ENCODE measurements at regions not wholly inside any gene's neighbourhood (a gene's known extent, or its start where the extent isn't known, plus 50 kb on each side); places are given as distances from the start of the nearest gene placed in this dataset.

DNA sequence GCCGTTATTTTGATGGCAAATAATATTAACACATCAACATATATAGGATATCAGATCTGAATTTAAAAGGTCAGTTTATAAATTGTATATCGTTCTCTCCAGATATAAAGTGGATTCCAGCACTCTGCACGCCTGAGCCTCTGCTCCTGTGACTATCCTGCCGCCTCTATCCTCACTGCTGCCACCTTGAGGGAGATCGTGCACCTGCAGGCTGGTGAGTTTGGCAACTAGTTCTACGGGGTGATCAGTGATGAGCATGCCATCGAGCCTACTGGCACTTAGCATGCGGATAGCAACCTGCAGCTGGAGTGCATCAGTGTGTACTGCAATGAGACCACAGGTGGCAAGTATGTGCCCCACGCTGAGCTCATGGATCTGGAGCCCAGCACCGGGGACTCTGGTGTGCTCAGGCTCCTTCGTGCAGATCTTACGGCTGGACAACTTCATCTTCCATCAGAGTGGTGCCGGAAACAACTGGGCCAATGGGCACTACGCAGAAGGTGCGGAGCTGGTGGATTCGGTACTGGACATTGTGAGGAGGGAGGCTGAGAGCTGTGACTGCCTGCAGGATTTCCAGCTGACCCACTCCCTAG, 84.9 kb downstream of the FBXO5 start:
- Histone ChIP-seq H3K36me3 (ENCODE audit: control insufficient read depth in 2 of 3, insufficient read depth in 3 of 3, low read length in 3 of 3) (no peaks in the 10 kb centered on the region), H3K27ac (ENCODE audit: low read depth, low read length) (no peak overlapping the region), H3K4me1 (ENCODE audit: control insufficient read depth in 2 of 2, insufficient read depth in 2 of 2, low read length in 2 of 2) (no peaks in the 10 kb centered on the region), H3K4me3 (ENCODE audit: low read length) (no peak overlapping the region), H3K27me3 (ENCODE audit: control insufficient read depth in 2 of 2, insufficient read depth in 2 of 2, low read length in 2 of 2) (no peaks in the 10 kb centered on the region), H3K9me3 (ENCODE audit: control insufficient read depth in 2 of 3, low read length in 3 of 3) (no peaks in the 10 kb centered on the region)
- Mint-ChIP-seq H3K36me3 (no peaks in the 10 kb centered on the region), H3K27me3 (peaks cover 26 to 45% (median 32%) of the 10 kb centered on the region in 5 donors), H3K27ac (no peak overlapping the region), H3K9me3 (no peaks in the 10 kb centered on the region), H3K4me1 (peaks cover 0 to 5% (median 0%) of the 10 kb centered on the region in 7 donors), H3K4me3 (no peak overlapping the region)
- DNase-seq, result peak in 8 of 9 donors; percentile 23 to 67 (median 42)
- ChIA-PET POLR2A (no interaction called here), CTCF (interaction anchor here (0.8 to 1.2 kb wide), 3 partner anchors 11 to 50 kb away, joined by 3 read pairs; no protein-coding TSS in a partner anchor)
- peak; percentile 83 for ATAC-seq
- intact Hi-C loops (cut with micrococcal nuclease), result loop anchor here (2.0 to 5.0 kb wide), 2 partner anchors 36 to 1207 kb away; no protein-coding TSS in a partner anchor

DNA sequence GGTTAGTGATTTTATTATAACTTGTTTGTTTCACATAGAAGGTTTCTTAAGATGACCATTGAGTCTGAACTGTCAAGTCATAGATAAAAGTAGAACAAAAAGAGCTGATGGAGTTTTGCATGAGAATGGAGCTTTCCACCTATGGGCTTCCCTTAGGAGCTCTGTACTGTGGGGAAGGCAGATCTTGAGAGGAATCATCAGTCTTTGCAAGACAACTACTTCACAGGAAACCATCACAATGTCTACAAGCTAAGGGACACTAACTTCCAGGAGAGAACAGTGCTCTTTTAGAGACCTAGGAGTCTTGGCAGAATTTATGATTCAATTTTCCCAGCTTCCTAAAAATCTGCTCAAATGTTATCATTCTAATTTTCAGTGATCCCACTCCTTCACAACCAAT, 78.2 kb downstream of the FBXO5 start:
- ChIA-PET CTCF (no interaction called here), POLR2A (no interaction called here)
- Histone ChIP-seq H3K36me3 (ENCODE audit: control insufficient read depth in 2 of 3, insufficient read depth in 3 of 3, low read length in 3 of 3) (no peaks in the 10 kb centered on the region), H3K27ac (ENCODE audit: low read depth, low read length) (no peak overlapping the region), H3K9me3 (ENCODE audit: control insufficient read depth in 2 of 3, low read length in 3 of 3) (no peaks in the 10 kb centered on the region), H3K4me3 (ENCODE audit: low read length) (no peak overlapping the region), H3K27me3 (ENCODE audit: control insufficient read depth in 2 of 2, insufficient read depth in 2 of 2, low read length in 2 of 2) (no peaks in the 10 kb centered on the region), H3K4me1 (ENCODE audit: control insufficient read depth in 2 of 2, insufficient read depth in 2 of 2, low read length in 2 of 2) (no peaks in the 10 kb centered on the region)
- Mint-ChIP-seq H3K4me3 (no peak overlapping the region), H3K36me3 (no peaks in the 10 kb centered on the region), H3K9me3 (peaks cover 0 to 5% (median 0%) of the 10 kb centered on the region in 11 donors), H3K27ac (no peak overlapping the region), H3K27me3 (peaks cover 7 to 35% (median 12%) of the 10 kb centered on the region in 5 donors), H3K4me1 (no peaks in the 10 kb centered on the region)
- intact Hi-C loops (cut with micrococcal nuclease), result no loop called here
- ATAC-seq (no peak), DNase-seq (no peak)

DNA sequence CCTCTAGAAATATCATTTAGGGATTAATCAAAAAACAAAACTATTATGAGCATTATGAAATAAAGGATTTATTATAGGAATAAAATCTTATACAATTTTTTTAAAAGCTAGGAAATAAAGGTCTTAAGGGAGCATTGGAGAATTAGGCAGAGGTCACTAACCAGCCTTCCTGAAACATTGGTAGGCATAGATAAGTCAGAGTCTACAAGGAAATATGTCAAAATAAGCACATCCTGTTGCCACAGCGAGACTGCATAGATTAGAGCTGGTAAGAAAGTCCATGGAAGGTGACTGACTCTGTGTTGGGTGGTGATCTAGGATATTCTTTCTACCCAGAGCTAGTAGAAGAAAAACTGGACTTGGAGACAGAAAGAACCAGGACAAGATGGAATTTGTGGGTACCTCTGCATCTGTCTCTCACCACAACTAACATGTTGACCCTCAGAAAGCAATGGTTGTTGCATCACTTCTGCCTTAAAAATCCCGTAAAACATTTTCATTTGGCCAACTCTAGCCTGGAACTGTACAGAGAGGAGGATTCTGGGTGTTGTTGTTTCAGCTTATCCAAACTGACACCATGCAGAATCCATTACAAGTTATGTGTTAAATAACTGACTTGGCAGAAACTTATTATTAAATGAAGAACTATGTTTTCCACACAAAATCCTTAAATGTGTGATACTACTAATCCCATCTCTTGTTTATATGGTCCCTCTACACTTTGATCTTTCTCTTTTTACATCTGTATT, 77.1 kb downstream of the FBXO5 start:
- peaks cover 8 to 26% (median 12%) of the 10 kb centered on the region in 5 donors for H3K27me3 Mint-ChIP-seq
- Histone ChIP-seq H3K9me3 (ENCODE audit: control insufficient read depth in 2 of 3, low read length in 3 of 3) (no peaks in the 10 kb centered on the region), H3K4me1 (ENCODE audit: control insufficient read depth in 2 of 2, insufficient read depth in 2 of 2, low read length in 2 of 2) (no peaks in the 10 kb centered on the region), H3K27ac (ENCODE audit: low read depth, low read length) (no peak overlapping the region), H3K27me3 (ENCODE audit: control insufficient read depth in 2 of 2, insufficient read depth in 2 of 2, low read length in 2 of 2) (no peaks in the 10 kb centered on the region), H3K36me3 (ENCODE audit: control insufficient read depth in 2 of 3, insufficient read depth in 3 of 3, low read length in 3 of 3) (no peaks in the 10 kb centered on the region), H3K4me3 (ENCODE audit: low read length) (no peak overlapping the region)
- ChIA-PET POLR2A (no interaction called here), CTCF (no interaction called here)
- DNase-seq (no peak), ATAC-seq (no peak)
- intact Hi-C loops (cut with micrococcal nuclease), result no loop called here
- peaks cover 0 to 5% (median 0%) of the 10 kb centered on the region in 11 donors for H3K9me3 Mint-ChIP-seq
- no peaks in the 10 kb centered on the region for H3K4me1 Mint-ChIP-seq
- no peak overlapping the region for H3K4me3 Mint-ChIP-seq
- no peak overlapping the region for H3K27ac Mint-ChIP-seq
- no peaks in the 10 kb centered on the region for H3K36me3 Mint-ChIP-seq

DNA sequence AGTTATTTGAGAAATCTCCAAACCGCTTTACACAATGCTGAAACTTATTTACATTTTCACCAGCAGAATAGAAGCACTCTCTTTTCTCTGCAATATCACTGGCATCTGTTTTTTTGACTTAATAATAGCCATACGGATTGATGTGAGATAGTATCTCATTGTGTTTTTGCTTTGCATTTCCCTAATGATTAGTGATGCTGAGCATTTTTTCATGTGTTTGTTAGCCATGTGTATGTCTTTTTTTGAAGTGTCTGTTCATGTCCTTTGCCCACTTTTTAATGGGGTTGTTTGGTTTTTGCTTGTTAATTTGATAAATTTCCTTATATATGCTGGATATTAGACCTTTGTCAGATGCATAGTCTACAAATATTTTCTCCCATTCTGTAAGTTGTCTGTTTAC, 73.6 kb downstream of the FBXO5 start:
- ATAC-seq, result no peak
- H3K4me3 ChIP-seq (ENCODE audit: low read length), result no peak overlapping the region
- Mint-ChIP-seq H3K36me3 (peaks cover 0 to 6% (median 0%) of the 10 kb centered on the region in 5 donors), H3K4me3 (no peak overlapping the region), H3K4me1 (no peaks in the 10 kb centered on the region), H3K9me3 (peaks cover 0 to 19% (median 10%) of the 10 kb centered on the region in 11 donors), H3K27me3 (peaks cover 1 to 45% (median 26%) of the 10 kb centered on the region in 5 donors), H3K27ac (no peak overlapping the region)
- DNase-seq, result no peak
- ChIA-PET POLR2A (no interaction called here), CTCF (interaction anchor here (1.3 kb wide), 1 partner anchor 11 kb away, joined by 3 read pairs; no protein-coding TSS in a partner anchor)
- no peak overlapping the region for H3K27ac ChIP-seq (ENCODE audit: low read depth, low read length)
- H3K36me3 ChIP-seq (ENCODE audit: control insufficient read depth in 2 of 3, insufficient read depth in 3 of 3, low read length in 3 of 3), result no peaks in the 10 kb centered on the region
- intact Hi-C loops (cut with micrococcal nuclease), result no loop called here
- peaks cover 0 to 3% (median 0%) of the 10 kb centered on the region in 3 experiments for H3K9me3 ChIP-seq (ENCODE audit: control insufficient read depth in 2 of 3, low read length in 3 of 3)
- no peaks in the 10 kb centered on the region for H3K27me3 ChIP-seq (ENCODE audit: control insufficient read depth in 2 of 2, insufficient read depth in 2 of 2, low read length in 2 of 2)
- no peaks in the 10 kb centered on the region for H3K4me1 ChIP-seq (ENCODE audit: control insufficient read depth in 2 of 2, insufficient read depth in 2 of 2, low read length in 2 of 2)

DNA sequence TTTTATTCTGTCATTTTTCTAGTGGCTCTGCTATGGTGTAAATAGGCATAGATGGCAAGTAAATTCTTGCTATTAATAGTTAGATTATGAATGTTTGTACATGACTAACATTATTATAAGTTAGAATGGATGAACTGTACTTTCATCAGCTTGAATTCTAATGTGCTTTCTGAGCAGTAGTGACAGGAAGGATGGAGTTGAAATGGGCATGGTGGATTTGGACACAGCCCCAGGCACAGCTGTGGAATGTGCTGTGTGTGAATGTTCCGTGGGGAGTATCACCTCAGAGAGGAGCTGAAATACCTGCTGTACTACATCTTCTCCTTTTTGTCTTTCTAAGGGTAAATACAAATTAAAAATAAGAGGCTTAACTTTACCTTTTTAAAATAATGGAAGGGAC, 66.8 kb downstream of the FBXO5 start:
- Histone ChIP-seq H3K4me3 (ENCODE audit: low read length) (no peak overlapping the region), H3K4me1 (ENCODE audit: control insufficient read depth in 2 of 2, insufficient read depth in 2 of 2, low read length in 2 of 2) (no peaks in the 10 kb centered on the region), H3K27me3 (ENCODE audit: control insufficient read depth in 2 of 2, insufficient read depth in 2 of 2, low read length in 2 of 2) (no peaks in the 10 kb centered on the region), H3K36me3 (ENCODE audit: control insufficient read depth in 2 of 3, insufficient read depth in 3 of 3, low read length in 3 of 3) (no peaks in the 10 kb centered on the region), H3K9me3 (ENCODE audit: control insufficient read depth in 2 of 3, low read length in 3 of 3) (peaks cover 0 to 3% (median 0%) of the 10 kb centered on the region in 3 experiments), H3K27ac (ENCODE audit: low read depth, low read length) (no peak overlapping the region)
- no peak for ATAC-seq
- H3K27me3 Mint-ChIP-seq, result peaks cover 0 to 60% (median 44%) of the 10 kb centered on the region in 5 donors
- H3K4me3 Mint-ChIP-seq, result no peak overlapping the region
- CTCF ChIA-PET, result no interaction called here
- H3K36me3 Mint-ChIP-seq, result peaks cover 0 to 6% (median 0%) of the 10 kb centered on the region in 5 donors
- H3K27ac Mint-ChIP-seq, result no peak overlapping the region
- peaks cover 0 to 26% (median 13%) of the 10 kb centered on the region in 11 donors for H3K9me3 Mint-ChIP-seq
- intact Hi-C loops (cut with micrococcal nuclease), result no loop called here
- no peak for DNase-seq
- POLR2A ChIA-PET, result no interaction called here
- no peaks in the 10 kb centered on the region for H3K4me1 Mint-ChIP-seq

DNA sequence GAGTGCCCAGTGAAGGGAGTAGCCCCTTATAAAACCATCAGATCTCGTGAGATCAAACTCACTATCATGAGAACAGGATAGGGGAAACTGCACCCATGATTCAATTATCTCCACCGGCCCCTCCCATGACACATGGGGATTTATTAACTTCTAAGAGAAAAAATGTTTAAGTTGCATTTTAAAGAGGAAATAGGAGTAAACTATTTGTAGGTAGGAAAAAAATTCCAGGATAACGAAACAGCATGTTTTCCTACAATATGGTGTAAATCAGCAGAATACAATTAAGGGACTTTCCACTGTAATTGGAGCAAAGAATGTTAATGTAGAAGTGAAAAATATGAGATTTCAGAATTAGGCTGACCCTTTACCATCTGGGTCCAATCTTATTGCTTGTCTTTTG, 63.9 kb downstream of the FBXO5 start:
- Histone ChIP-seq H3K9me3 (ENCODE audit: control insufficient read depth in 2 of 3, low read length in 3 of 3) (no peaks in the 10 kb centered on the region), H3K4me1 (ENCODE audit: control insufficient read depth in 2 of 2, insufficient read depth in 2 of 2, low read length in 2 of 2) (no peaks in the 10 kb centered on the region), H3K27me3 (ENCODE audit: control insufficient read depth in 2 of 2, insufficient read depth in 2 of 2, low read length in 2 of 2) (no peaks in the 10 kb centered on the region), H3K4me3 (ENCODE audit: low read length) (no peak overlapping the region), H3K27ac (ENCODE audit: low read depth, low read length) (no peak overlapping the region), H3K36me3 (ENCODE audit: control insufficient read depth in 2 of 3, insufficient read depth in 3 of 3, low read length in 3 of 3) (no peaks in the 10 kb centered on the region)
- ATAC-seq, result no peak
- ChIA-PET CTCF (no interaction called here), POLR2A (no interaction called here)
- Mint-ChIP-seq H3K27me3 (peaks cover 0 to 39% (median 30%) of the 10 kb centered on the region in 5 donors), H3K4me3 (no peak overlapping the region), H3K9me3 (peaks cover 0 to 9% (median 6%) of the 10 kb centered on the region in 11 donors), H3K27ac (no peak overlapping the region), H3K36me3 (peaks cover 0 to 4% (median 0%) of the 10 kb centered on the region in 5 donors), H3K4me1 (no peaks in the 10 kb centered on the region)
- no peak for DNase-seq
- intact Hi-C loops (cut with micrococcal nuclease), result no loop called here

All from naive thymus-derived CD4-positive, alpha-beta T cell (primary cell).